Testis (tissue), 2 donors: ENCODE measurements at regions not wholly inside any gene's neighbourhood (a gene's known extent, or its start where the extent isn't known, plus 50 kb on each side); places are given as distances from the start of the nearest gene placed in this dataset.

Source experiments
- POLR2A ChIP-seq: fragments of 450-650 bp; IDR thresholded peaks from one replicate; pipeline ENCODE4 v1.6.1; 2017; ENCODE audit warnings: antibody characterized with exemption, mild to moderate bottlenecking, moderate library complexity
- TF ChIP-seq, protein P1 (sequence below), 3 experiments: fragments of 450-650 bp in 2 of 3; fragments of 200-600 bp in 1 of 3; sonication (generic) in 1 of 3; IDR thresholded peaks; one replicate each; pipeline ENCODE4 v1.5.1; 2016 to 2019; ENCODE audit warnings: antibody characterized with exemption in 3 of 3, mild to moderate bottlenecking in 2 of 3, moderate library complexity in 1 of 3

DNA sequence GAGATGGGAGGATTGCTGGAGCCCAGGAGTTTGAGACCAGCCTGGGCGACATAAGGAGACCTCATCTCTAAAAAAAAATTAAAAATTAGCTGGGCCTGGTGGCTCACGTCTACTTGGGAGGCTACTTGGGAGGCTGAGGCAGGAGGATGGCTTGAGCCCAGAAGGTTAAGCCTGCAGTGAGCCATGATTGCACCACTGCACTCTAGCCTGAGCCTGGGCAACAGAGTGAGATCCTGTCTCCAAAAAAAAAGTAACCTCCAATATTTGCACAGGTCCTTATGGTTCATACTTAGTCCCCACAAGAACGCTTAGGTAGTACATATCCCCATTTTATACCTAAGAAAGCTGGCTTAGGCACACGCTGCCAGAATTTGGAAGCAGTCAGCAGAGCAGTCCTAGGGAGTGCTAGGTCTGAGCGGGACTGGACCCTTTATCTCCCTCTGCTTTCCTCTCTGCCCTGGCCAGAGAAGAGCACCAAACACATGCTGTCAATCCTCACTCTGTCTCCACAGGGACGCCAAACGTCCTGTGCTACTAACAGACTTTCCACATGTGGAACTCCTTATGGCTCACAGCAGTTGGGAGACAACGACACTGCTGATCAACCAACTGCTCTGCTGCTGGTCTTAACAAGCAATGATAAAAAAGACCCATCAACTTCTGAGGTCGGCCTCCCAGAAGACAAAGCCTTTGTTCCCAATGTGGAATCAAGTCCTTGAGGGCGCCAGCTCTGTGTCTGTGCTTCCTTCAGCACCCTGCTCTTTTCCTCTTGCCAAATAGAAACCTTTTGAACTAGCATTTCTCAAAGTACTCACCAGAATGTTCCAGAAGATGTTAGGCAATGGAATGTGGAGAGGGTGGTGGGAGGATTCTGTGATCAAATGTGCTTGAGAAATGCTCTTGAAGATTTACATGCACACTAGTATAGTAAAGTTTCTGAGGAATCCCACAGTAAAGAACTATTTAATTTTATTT is 226.3 kb upstream of the DTNBP1 start:
- TF ChIP-seq, protein P1, sequence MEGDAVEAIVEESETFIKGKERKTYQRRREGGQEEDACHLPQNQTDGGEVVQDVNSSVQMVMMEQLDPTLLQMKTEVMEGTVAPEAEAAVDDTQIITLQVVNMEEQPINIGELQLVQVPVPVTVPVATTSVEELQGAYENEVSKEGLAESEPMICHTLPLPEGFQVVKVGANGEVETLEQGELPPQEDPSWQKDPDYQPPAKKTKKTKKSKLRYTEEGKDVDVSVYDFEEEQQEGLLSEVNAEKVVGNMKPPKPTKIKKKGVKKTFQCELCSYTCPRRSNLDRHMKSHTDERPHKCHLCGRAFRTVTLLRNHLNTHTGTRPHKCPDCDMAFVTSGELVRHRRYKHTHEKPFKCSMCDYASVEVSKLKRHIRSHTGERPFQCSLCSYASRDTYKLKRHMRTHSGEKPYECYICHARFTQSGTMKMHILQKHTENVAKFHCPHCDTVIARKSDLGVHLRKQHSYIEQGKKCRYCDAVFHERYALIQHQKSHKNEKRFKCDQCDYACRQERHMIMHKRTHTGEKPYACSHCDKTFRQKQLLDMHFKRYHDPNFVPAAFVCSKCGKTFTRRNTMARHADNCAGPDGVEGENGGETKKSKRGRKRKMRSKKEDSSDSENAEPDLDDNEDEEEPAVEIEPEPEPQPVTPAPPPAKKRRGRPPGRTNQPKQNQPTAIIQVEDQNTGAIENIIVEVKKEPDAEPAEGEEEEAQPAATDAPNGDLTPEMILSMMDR (IDR thresholded peaks at IDR 0.05) = no peak
- TF ChIP-seq POLR2A = no peak
